GM23338 (cell line): ENCODE measurements at regions not wholly inside any gene's neighbourhood (a gene's known extent, or its start where the extent isn't known, plus 50 kb on each side); places are given as distances from the start of the nearest gene placed in this dataset.

Experiments
- ATAC-seq: fragments of 200-7000 bp; cut with Tn5 transposase; 3 replicates; pipeline ENCODE4 v1.9.1; 2020
- DNase-seq: peaks from one replicate; pipeline ENCODE4 v3.0.0-alpha.2; 2015; ENCODE audit warnings: low spot score
- H2AFZ ChIP-seq: fragments of 200-600 bp; sonication (generic); 2 replicates; pipeline ENCODE4 v1.8.0; 2016; ENCODE audit warnings: antibody characterized with exemption, mild to moderate bottlenecking, moderate library complexity
- H3F3A ChIP-seq: fragments of 200-600 bp; sonication (generic); replicated peaks from 2 replicates; pipeline ENCODE4 v1.8.0; 2017; ENCODE audit warnings: antibody characterized with exemption, mixed run types, low read depth
- H3K27ac ChIP-seq: fragments of 200-600 bp; sonication (generic); 2 replicates; pipeline ENCODE4 v1.6.1; 2016; ENCODE audit warnings: low read depth
- H3K27me3 ChIP-seq: fragments of 200-600 bp; sonication (generic); 2 replicates; pipeline ENCODE4 v1.8.0; 2016; ENCODE audit warnings: mild to moderate bottlenecking, mixed run types, moderate library complexity; ENCODE audit not compliant: insufficient read depth
- H3K36me3 ChIP-seq: fragments of 200-600 bp; sonication (generic); 2 replicates; pipeline ENCODE4 v1.8.0; 2016; ENCODE audit warnings: mild to moderate bottlenecking; ENCODE audit not compliant: insufficient read depth
- H3K4me1 ChIP-seq: fragments of 200-600 bp; sonication (generic); 2 replicates; pipeline ENCODE4 v1.8.0; 2016; ENCODE audit warnings: mild to moderate bottlenecking, moderate library complexity; ENCODE audit not compliant: insufficient read depth
- H3K4me2 ChIP-seq: fragments of 200-600 bp; sonication (generic); 2 replicates; pipeline ENCODE4 v1.7.1; 2017; ENCODE audit warnings: mixed run types
- H3K4me3 ChIP-seq: fragments of 200-600 bp; sonication (generic); 2 replicates; pipeline ENCODE4 v1.6.1; 2016; ENCODE audit warnings: mixed run types
- H3K79me2 ChIP-seq: fragments of 200-600 bp; sonication (generic); replicated peaks from 2 replicates; pipeline ENCODE4 v1.8.0; 2017; ENCODE audit warnings: mild to moderate bottlenecking; ENCODE audit not compliant: insufficient read depth
- H3K9me2 ChIP-seq: fragments of 200-600 bp; sonication (generic); 2 replicates; pipeline ENCODE4 v1.8.0; 2017; ENCODE audit not compliant: insufficient read depth
- H4K20me1 ChIP-seq: fragments of 200-600 bp; sonication (generic); replicated peaks from 2 replicates; pipeline ENCODE4 v1.8.0; 2017; ENCODE audit warnings: mild to moderate bottlenecking; ENCODE audit not compliant: insufficient read depth
- H3K27ac Mint-ChIP-seq: 2 replicates; pipeline ENCODE4 v1.8.0; 2020; ENCODE audit warnings: inconsistent platforms, mild to moderate bottlenecking, moderate library complexity, mixed read lengths
- H3K27me3 Mint-ChIP-seq: 3 replicates; pipeline ENCODE4 v1.8.0; 2022; ENCODE audit warnings: low read depth, mild to moderate bottlenecking, moderate library complexity, mixed read lengths, inconsistent platforms; ENCODE audit not compliant: insufficient read depth, poor library complexity
- H3K36me3 Mint-ChIP-seq: 3 replicates; pipeline ENCODE4 v1.8.0; 2021; ENCODE audit warnings: low read depth, mild to moderate bottlenecking, inconsistent platforms, moderate library complexity, mixed read lengths
- H3K4me1 Mint-ChIP-seq: 3 replicates; pipeline ENCODE4 v1.8.0; 2020; ENCODE audit warnings: mild to moderate bottlenecking, inconsistent platforms, mixed read lengths
- H3K4me3 Mint-ChIP-seq: 3 replicates; pipeline ENCODE4 v1.8.0; 2021; ENCODE audit warnings: moderate library complexity, mild to moderate bottlenecking, inconsistent platforms, mixed read lengths
- H3K9me3 Mint-ChIP-seq: 3 replicates; pipeline ENCODE4 v1.8.0; 2020; ENCODE audit warnings: moderate library complexity, mild to moderate bottlenecking, inconsistent platforms, mixed read lengths
- CREB1 ChIP-seq: fragments of 250-450 bp; sonication (Bioruptor Pico); IDR thresholded peaks from 2 replicates; pipeline ENCODE4 v1.5.0; 2020; ENCODE audit warnings: low read depth, mild to moderate bottlenecking, moderate library complexity
- CTCF ChIP-seq, 2 experiments: fragments of 200-600 bp in 1 of 2; sonication (generic) in 1 of 2; conservative IDR thresholded peaks; 2 replicates each; pipeline versions ENCODE4 v1.5.1 to v1.6.1; 2016 to 2017; ENCODE audit warnings: antibody characterized with exemption in 2 of 2, low read depth in 2 of 2, mild to moderate bottlenecking in 2 of 2, moderate library complexity in 1 of 2
- ETS1 ChIP-seq: IDR thresholded peaks from 2 replicates; pipeline ENCODE4 v1.6.1; 2016; ENCODE audit warnings: antibody characterized with exemption
- EZH2 ChIP-seq: fragments of 200-600 bp; sonication (generic); IDR thresholded peaks from one replicate; pipeline ENCODE4 v1.8.0; 2017; ENCODE audit warnings: antibody characterized with exemption, mild to moderate bottlenecking, low read depth; ENCODE audit not compliant: unreplicated experiment
- EZH2phosphoT487 ChIP-seq: fragments of 200-600 bp; sonication (generic); IDR thresholded peaks from one replicate; pipeline ENCODE4 v1.8.1; 2018; ENCODE audit warnings: antibody characterized with exemption; ENCODE audit not compliant: unreplicated experiment
- JUNB ChIP-seq: IDR thresholded peaks from one replicate; pipeline ENCODE4 v1.6.1; 2016; ENCODE audit warnings: antibody characterized with exemption; ENCODE audit not compliant: unreplicated experiment
- POLR2AphosphoS5 ChIP-seq: IDR thresholded peaks from 2 replicates; pipeline ENCODE4 v1.6.1; 2016; ENCODE audit warnings: antibody characterized with exemption, low read depth
- REST ChIP-seq: IDR thresholded peaks from one replicate; pipeline ENCODE4 v1.6.1; 2018; ENCODE audit warnings: antibody characterized with exemption; ENCODE audit not compliant: unreplicated experiment
- ZNF114 ChIP-seq: fragments of 250-450 bp; sonication (Bioruptor Pico); IDR thresholded peaks from 2 replicates; pipeline ENCODE4 v1.5.0; 2020; ENCODE audit warnings: mild to moderate bottlenecking, moderate library complexity
- ZNF331 ChIP-seq: fragments of 250-450 bp; sonication (Bioruptor Pico); IDR thresholded peaks from 2 replicates; pipeline ENCODE4 v1.5.0; 2020; ENCODE audit warnings: low read depth, mild to moderate bottlenecking, moderate library complexity
- ZNF462 ChIP-seq: fragments of 250-450 bp; sonication (Bioruptor Pico); IDR thresholded peaks from 2 replicates; pipeline ENCODE4 v1.5.0; 2020; ENCODE audit warnings: mild to moderate bottlenecking, moderate library complexity

GRCh38 chr10:131784363-131785120 lies 116.3 kb upstream of the PPP2R2D start:
- no peak for DNase-seq
- TF ChIP-seq CREB1 (CRISPR knock-in tag), result no peak
- TF ChIP-seq POLR2AphosphoS5, result no peak
- TF ChIP-seq JUNB, result no peak
- TF ChIP-seq ZNF331, result no peak
- TF ChIP-seq CTCF (conservative IDR thresholded peaks at IDR 0.05; ENCODE audit: low read depth in 2 of 2), result no peak
- TF ChIP-seq ZNF462 (CRISPR knock-in tag), result no peak
- no peak for TF ChIP-seq EZH2phosphoT487
- TF ChIP-seq ETS1, result no peak
- TF ChIP-seq ZNF114, result no peak
- no peak for TF ChIP-seq EZH2
- no peak for TF ChIP-seq REST

More at GRCh38 chr10:131784363-131785120, 116.3 kb upstream of the PPP2R2D start:
- H3K9me2 ChIP-seq, result peaks cover 5% of the 10 kb centered on the region; the same call in 1 of the 2 replicates
- Mint-ChIP-seq H3K27ac (no peak overlapping the region), H3K9me3 (peaks cover 63% of the 10 kb centered on the region), H3K27me3 (peaks cover 14% of the 10 kb centered on the region), H3K4me1 (peaks cover 16% of the 10 kb centered on the region), H3K4me3 (no peak overlapping the region), H3K36me3 (peaks cover 18% of the 10 kb centered on the region)
- ATAC-seq, result no peak
- no peak overlapping the region for H3K4me3 ChIP-seq
- no peaks in the 10 kb centered on the region for H3F3A ChIP-seq
- H4K20me1 ChIP-seq, result no peaks in the 10 kb centered on the region
- H3K4me1 ChIP-seq, result peaks cover 6% of the 10 kb centered on the region
- H3K27ac ChIP-seq, result no peak overlapping the region
- H3K27me3 ChIP-seq, result no peaks in the 10 kb centered on the region
- no peaks in the 10 kb centered on the region for H3K79me2 ChIP-seq
- H3K36me3 ChIP-seq, result no peaks in the 10 kb centered on the region; the same call in 1 of the 2 replicates
- H3K4me2 ChIP-seq, result no peak overlapping the region
- no peak overlapping the region for H2AFZ ChIP-seq
